NCI-H146 treated with DMSO at 0.1 percent for 48 hours (cell line): ENCODE measurements at regions not wholly inside any gene's neighbourhood (a gene's known extent, or its start where the extent isn't known, plus 50 kb on each side); places are given as distances from the start of the nearest gene placed in this dataset.

ENCODE experiments used
- DNase-seq: peaks from one replicate; lab custom pipeline; 2025; ENCODE audit not compliant: unreplicated experiment; lab: John Stamatoyannopoulos, UW

DNA sequence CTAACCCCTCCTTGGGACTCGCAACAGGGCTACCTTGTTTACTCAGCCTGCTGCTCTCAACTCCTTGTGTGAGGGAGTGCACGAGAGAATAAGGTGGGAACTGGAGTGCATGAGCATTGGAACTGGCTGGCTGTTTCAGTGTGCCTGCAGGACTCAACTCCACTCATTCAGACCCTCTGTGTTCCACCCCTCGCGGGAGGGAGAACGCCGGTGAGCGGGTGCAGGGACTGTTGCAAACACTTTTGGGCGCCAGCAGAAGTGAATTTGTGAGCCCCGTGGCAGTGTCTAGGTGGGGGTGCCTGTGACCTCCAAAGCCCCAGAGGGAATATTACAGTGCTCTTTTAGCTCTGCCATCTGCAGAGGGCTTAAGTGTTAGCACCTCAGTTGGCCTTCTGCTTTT, 1978.3 kb upstream of the PIK3C3 start:
- no peak for DNase-seq

DNA sequence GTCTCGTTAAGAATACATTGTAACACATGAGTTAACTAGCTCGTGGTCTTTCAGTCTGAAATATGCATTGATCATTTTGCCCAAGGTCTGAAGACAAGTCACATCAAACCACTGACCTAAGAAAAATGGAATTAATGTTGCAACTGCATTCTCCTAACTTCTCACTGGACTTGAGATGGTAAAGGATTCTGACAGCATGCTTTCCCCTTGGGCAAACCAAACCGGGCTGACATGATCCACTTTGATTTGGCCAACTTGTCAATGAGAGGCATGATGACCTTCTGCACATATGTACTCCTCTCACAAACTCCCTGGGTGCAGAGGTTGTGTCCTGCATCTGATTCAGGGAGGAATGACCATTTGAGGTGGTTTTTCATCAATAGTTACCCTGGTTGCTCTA, 1982.5 kb upstream of the PIK3C3 start:
- DNase-seq, result no peak

DNA sequence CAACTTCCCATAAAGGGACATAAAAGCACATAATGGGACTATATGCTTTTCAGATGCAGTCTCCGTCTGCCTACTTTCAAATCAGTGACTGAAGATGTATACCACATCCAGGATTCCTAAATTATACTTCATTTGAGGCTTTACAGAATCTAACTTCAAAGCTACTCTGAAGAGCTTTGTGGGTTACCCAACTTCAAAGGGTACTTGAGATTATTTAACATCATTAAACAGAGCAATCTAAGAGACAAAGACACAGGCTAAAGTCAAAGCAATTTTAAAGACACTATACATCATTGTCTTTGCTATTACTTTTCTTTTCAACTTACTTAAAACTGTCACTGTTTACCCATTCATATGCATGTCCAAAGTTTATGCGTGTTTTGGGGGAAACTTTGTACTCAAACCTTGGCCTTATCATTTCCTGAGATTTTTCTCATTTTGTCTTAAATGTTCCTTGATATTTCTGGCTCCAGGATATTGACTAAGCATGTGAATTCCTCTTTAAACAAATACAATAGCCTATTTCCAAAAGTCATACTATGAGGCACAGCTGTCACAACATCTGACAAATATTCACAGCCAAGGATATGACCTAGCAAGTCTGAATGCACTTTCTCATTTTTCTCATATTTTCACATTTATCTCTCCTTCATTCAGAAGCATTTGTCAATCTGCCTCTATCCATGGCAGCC, 1985.1 kb upstream of the PIK3C3 start:
- no peak for DNase-seq

DNA sequence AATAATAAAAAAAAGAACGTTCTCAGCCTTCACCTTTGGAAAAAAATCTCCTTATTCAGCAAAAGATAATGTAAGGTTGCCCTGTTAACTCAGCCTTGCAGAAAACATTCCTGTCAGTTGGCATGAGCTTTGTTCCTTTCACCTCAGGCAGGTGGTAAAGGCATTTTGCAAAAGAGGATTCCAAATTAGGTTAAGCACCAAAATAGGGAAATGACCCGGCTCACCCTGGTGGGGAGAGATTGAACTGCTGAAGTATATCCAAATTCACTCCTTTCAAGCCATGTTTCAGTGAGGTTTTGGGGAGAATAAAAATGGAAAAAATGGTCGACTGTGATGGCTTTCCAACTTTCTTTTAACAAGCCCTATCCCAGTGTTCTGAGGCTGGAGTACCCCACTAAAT, 1988.8 kb upstream of the PIK3C3 start:
- no peak for DNase-seq

DNA sequence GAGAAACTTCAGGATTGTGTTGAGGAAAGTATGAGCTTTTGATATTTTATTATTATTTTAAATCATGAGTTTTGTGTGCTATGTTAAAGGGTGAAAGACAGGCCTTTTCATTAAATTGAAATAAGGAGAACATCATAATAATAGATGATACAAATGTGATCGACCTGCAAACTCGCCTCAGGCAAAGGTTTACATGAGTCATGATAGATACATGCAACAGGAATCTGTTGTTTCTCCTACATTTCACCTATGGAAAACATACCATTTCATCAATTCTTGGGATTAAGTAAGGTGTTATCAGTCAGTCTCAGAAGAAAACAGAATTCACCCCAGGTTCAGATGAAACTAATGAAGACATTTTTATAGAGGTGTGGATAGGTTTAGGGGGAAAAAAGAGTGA, 1992.5 kb upstream of the PIK3C3 start:
- DNase-seq, result no peak

DNA sequence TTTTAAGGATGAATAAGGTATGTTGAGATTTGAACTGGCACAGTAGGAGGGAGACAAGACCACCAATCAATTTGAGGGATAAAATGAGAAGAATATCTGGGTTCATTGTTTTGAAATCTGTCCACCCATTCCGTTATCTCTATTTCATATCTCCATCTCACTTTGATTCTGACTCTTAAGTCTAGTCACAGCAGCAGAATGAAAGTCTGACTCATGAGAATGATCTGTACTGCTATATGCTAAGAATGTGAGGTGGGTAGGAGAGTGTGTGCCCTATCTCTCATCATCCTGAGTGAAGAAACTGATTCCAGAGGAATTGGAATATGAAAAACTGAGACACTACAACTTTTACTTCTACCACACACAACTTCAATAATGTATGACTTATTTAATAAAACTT, 1994.5 kb upstream of the PIK3C3 start:
- DNase-seq, result no peak

DNA sequence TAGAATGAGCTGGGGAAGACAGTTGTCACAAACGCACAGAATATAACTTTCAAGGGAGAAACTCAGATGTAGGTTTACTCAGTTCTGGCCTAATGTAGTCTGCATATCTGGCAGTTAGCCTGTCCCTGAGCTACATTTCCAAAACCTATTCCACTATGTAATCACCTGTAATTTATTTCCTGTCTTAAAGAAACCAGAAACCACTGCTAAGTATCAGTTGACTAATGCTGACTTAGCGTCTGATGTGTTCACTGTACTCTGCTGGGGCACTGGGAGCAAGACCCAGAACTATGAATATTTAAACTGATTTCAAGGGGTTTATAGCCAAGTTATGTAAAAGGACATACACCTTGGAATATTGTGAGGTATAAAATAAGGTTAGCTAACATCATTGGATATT, 1995.2 kb upstream of the PIK3C3 start:
- no peak for DNase-seq

DNA sequence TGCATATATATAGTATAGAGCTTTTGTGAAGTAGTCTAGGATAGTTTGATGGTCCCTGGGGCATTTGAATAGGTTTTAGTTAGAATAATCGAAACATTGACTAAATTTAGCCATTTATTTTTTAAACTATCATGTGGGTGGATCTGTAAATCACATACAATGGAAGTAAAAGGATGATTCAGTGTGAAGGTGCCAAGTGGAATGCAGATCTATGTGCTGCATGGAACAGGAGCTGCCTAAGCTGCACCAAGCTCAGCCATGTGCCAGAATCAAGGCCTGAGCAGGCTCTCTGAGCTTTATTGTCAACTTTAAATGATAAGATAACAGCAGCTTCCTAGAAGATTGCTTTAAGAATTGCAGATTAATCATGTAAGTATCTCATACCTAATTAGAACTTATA, 1996.2 kb upstream of the PIK3C3 start:
- DNase-seq, result no peak

DNA sequence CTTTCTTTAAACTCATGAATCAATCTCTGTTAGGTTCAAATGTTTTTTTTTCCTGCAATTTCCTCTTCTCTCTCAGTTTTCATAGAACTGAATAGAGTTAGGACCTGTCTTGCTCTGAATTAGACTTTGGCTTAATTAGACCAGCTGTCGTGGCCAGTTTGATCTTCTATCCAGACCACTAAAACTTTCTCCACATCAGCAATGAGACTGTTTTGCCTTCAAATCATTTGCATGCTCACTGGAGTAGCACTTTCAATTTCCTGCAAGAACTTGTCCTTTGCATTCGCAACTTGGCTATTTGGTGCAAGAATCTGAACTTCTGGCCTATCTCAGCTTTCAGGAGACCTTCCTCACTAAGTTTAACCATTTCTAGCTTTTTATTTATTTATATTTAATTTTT, 2002.2 kb upstream of the PIK3C3 start:
- DNase-seq, result no peak

DNA sequence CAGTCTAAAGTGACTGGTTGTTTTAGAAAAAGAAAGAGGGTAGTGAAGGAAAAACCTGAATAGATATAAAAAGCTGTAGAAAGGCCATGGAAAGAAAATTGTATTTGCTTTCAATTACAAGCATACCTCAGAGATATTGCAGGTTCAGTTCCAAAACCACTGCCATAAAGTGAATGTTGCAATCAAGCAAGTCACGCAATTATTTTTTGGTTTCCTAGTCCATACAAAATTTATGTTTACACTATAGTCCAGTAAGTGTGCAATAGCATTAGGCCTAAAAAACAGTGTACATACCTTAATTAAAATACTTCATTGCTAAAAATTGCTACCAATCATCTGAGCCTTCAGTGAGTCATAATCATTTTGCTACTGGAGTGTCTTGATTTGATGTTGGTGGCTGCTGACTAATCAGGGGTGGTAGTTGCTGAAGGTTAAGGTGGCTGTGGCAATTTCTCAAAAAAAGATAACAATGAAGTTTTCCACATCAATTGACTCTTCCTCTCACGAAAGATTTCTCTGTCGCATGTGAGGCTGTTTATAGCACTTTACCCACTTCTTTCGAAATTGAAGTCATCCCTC, 2003.8 kb upstream of the PIK3C3 start:
- no peak for DNase-seq

DNA sequence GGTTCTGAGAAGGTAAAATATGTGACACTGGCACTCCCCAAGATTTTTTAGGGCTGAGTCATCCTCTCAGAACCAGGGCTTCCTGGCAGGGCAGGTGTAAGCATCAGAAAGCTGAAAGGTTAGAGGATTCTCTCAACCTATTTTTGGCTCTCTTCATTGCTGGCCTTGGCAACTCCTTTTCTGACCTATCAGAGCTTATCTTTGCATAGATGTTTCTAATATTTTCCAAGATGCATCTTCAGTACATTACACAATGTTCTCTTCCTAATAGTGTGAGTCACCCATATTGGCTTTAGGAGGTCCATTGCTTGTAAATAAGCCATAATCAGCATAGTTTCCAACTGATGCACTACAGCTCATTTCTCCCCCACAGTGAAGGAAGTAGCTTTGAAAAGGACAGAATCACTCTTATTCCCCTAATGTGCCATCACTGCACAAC, 2008.4 kb upstream of the PIK3C3 start:
- peak; percentile 16 for DNase-seq

DNA sequence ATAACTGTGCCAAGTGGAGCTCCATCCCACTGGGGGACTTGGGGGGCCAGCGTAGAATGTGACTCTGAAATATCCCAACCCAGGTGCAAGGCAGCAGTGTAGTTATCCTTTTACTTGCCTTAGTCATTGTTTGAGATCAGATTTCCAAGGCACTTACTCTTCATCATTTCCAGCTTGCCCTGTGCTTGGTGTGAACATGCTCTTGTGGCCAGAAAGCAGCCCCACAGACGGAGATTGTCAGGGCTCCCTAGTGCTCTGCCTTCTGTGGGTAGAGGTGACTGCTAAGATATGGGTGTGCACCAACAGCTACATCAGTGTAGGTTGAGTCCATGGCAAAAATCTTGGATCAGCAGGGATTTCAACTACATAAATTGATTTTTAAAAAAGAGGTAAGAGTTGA, 2010.0 kb upstream of the PIK3C3 start:
- no peak for DNase-seq

DNA sequence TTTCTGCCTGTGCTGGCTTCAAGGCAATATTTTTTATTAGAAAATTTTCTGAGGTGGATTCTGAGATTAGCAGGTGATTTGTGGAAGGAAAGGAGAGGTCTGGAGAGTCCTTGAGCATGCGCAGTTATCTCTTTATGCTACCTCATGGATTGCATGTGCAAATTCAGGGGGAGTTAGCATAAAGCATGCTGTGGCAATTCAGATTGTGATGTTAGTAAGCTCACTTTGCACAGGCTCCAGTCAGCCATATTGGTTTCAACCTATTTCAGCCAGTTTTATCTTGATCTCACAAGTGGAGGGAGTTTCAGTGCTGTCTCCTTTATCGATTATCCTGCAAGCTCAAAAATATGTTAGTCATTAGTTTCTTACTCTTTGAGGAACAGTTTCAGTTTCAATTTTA, 2012.3 kb upstream of the PIK3C3 start:
- DNase-seq, result no peak

DNA sequence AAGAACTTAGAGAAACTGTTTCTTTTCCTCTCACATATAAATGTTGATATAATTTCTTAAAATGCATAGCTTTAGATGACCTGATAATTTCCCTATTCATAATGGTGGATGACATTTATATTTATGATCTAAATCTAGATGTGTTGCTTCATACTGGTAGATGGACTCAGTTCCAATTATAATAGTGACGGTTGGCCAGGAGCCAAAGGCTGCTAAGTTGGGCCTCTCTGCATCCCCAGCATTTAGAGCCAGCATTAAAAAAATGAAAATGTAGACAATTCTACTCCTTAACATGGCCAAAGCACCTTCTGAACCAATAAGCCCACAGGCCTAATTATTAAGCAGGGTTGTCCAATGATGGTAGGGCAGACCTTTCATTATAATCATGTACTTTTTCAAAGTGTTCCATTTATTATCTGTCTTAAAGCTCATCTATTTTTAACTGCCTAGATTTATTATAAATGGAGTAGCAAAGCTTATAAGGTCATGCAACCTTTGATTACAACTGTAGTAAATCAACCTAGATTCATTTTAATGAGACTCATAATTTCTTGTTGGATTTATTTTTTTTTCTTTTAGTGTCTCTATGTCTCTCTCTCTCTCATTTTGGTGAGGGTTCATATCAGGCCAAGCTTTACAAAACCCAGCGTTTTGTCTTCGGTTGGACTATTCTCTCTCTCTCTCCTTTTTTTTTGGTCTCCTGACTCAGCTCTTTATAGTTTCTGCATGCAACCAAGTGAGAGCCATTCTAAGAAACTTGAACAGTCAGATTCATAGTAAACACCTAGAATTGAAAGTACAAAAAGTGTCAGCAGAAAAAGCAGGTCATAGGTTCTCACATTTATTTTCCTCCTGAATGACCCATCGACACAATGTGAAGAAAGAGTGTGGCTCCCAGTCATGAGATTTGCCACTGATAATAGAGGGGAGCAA, 2016.1 kb upstream of the PIK3C3 start:
- DNase-seq, result no peak

DNA sequence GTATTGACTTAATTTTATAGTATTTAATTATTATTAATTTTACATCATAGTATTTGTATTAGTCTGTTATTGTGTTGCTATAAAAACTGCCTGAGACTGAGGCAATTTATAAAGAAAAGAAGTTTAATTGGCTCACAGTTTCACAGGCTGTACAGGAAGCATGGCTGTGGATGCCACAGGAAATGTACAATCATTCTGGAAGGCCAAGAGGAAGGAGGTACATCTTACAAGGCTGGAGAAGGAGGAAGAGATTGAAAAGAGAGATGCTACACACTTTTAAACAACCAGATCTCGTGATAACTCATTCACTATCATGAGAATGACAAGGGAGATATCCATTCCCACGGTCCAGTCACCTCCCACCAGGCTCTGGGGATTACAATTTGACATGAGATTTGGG, 2019.4 kb upstream of the PIK3C3 start:
- no peak for DNase-seq

DNA sequence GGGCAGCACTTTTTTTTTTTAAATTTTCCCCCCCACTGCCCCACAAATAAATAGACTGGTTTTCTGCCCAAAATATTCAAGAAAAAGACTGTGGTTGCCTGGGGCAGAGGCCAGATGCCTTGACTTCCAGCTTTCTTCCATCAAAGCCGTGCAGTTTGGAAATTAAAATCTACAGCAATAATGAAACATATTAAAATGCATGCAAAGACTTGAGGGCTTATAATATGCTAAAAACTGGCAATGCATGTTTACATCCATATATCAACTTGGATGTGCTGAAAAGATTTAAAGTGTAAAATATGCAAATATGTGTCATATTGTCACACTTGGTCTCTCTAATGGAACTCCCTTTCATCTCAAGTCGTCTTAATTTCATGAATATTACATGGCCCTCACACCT, 2036.2 kb upstream of the PIK3C3 start:
- DNase-seq, result no peak

DNA sequence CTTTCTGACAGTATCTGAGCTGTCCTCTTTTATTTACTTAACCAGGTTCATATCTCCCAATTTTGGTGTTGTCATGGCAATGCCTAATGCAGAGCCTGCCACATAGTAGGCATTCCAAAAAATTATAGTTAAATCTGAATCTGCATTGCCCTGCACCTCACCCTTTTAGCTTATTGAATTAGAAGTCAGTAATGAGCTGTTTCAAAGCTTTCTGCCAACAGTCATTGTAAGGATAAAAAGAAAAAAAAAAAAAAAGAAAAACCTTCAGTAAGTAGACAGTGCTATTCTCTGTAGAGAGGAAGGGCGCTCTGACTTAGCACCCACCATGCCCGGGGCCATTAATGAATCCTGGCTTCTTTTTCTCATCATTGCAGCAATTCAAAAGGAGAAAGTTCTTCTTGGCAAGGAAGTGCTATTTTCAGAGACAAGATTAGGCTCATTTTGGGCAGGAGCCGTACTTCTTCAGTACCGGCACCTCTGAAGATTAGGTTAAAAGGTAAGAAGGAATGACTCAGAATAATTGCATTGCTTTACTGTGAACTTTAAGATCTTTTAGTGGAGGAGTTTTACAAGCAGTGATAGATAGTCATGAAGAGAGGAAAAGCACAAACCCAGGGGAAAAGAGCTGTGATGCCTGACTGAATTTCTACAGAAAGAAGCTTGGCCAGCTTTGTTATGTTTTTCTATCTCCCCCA, 2041.2 kb upstream of the PIK3C3 start:
- no peak for DNase-seq

DNA sequence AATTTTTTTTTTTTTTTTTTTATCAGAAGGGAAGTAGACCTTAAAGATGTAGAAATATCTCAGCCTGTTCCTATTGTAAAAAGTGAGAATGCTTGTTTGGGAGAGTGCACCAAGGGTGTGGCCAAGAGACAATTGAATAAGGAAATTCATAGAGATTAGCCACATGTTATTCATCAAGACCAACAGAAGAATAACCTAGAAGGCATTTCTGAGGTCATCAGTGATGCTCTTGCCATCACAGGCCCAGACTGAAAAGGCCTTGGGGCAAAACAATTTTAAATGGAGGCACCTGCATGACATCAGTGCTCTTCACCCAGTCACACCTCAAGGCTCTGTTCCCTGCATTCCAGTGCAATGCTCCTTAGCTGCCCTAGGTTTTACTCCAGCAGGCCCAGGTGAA, 2043.3 kb upstream of the PIK3C3 start:
- no peak for DNase-seq

DNA sequence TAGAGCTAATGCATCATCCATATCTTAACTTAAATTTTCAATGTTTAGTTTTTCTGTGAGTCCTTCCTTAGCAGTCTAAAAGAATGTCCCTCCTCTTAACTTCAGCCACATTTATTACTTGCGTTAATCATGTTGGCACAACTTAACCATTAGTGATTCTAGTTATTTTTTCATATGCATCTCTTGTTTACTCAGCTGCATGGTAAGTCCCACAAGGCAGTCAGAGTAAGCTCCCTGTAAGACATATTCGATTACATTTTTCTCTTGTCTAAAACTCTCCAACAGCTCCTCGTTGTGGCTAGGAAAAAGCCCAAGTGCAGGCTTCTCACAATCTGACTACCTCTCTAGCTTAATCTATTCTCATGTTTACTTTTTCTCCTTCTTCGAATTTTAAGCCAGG, 2045.3 kb upstream of the PIK3C3 start:
- DNase-seq, result peak; percentile 71

DNA sequence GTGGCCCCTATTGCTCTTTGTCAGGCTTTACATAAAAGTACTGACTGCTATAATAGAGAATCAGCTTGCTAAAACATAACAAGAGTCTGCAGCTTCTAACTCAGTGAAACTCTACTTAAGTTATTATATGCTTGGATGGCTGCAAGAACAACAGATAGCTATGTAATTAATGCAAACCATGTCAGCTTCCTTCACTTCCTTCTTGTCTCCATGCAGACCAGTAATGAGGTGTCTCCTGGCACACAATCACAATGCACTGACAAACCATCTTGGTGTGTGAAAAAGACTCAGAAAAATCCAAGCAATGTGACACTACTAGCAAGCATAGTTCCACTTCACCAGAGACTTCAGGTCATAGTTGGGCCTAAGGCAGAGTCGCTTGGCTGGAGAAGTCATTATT, 2068.9 kb upstream of the PIK3C3 start:
- DNase-seq, result no peak

DNA sequence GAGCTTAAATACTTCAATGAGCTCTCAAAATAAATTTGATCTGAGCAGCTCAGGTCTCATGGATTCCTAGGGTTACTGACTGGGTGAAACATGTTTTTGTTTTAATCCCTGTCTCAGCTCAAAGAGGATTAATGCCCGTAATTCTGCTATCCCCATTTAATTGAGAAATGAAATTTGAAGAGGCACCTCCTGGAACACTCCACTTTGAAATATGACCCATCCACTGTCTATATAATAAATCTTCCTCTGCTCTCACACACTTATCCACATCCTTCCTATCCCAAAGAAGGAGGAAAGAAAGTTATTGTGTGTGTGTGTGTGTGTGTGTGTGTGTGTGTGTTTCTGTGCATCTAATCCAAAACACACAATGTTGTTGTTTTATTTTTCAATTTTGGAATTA, 2082.4 kb upstream of the PIK3C3 start:
- no peak for DNase-seq

DNA sequence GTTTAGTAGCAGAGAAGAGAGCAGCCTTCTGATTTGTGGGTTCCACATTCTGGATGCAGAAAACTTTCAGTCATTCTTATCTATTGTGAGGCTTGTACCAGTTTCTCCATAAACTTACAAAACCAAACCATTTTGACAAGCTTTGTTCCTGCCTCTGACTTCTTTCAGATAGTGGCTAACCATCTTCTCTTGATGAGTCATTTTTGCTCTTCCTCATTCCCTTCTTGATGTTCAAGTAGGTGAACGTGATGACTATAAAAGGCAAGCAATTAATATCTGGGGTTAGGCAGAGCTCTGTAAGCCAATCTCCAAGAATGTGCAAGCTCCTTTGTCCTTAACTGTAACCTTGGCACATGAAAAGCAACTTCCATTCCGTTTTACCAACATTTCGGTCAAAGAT, 2083.1 kb upstream of the PIK3C3 start:
- no peak for DNase-seq
